OCI-LY3 (cell line): ENCODE measurements at regions not wholly inside any gene's neighbourhood (a gene's known extent, or its start where the extent isn't known, plus 50 kb on each side); places are given as distances from the start of the nearest gene placed in this dataset.

Experiments
- H2AFZ ChIP-seq: fragments of 200-600, 300-600 bp; shearing (Covaris generic); 2 replicates; pipeline ENCODE4 v1.6.0; 2014; ENCODE audit warnings: antibody characterized with exemption, low read depth, low read length
- H3K27ac ChIP-seq: fragments of 200-600, 300-600 bp; sonication (generic); 2 replicates; pipeline ENCODE4 v1.5.1; 2014; ENCODE audit warnings: mild to moderate bottlenecking, low read length, moderate library complexity, mixed read lengths
- H3K27me3 ChIP-seq: fragments of 200-600, 300-600 bp; sonication (generic); 2 replicates; pipeline ENCODE4 v1.6.1; 2014; ENCODE audit warnings: low read depth, low read length, mixed read lengths
- H3K36me3 ChIP-seq: fragments of 200-600, 300-600 bp; sonication (generic); replicated peaks from 2 replicates; pipeline ENCODE3; 2014; ENCODE audit warnings: low read depth, low read length, mixed read lengths
- H3K4me1 ChIP-seq: fragments of 300-600, 200-600 bp; sonication (generic); 2 replicates; pipeline ENCODE4 v1.6.1; 2014; ENCODE audit warnings: low read length, mixed read lengths
- H3K4me2 ChIP-seq: fragments of 200-600, 300-600 bp; sonication (generic); 2 replicates; pipeline ENCODE4 v1.6.1; 2014; ENCODE audit warnings: low read length, mixed read lengths
- H3K4me3 ChIP-seq: fragments of 300-600, 200-600 bp; sonication (generic); 2 replicates; pipeline ENCODE4 v1.5.1; 2014; ENCODE audit warnings: antibody characterized with exemption, mild to moderate bottlenecking, low read length, moderate library complexity
- H3K79me2 ChIP-seq: fragments of 300-600, 200-600 bp; shearing (Covaris generic); 2 replicates; pipeline ENCODE4 v1.6.1; 2014; ENCODE audit warnings: mild to moderate bottlenecking, low read length, mixed read lengths
- H3K9ac ChIP-seq: fragments of 300-600, 200-600 bp; shearing (Covaris generic); 2 replicates; pipeline ENCODE4 v1.6.0; 2014; ENCODE audit warnings: mild to moderate bottlenecking, low read length, moderate library complexity
- H3K9me3 ChIP-seq: fragments of 200-600, 300-600 bp; shearing (Covaris generic); 2 replicates; pipeline ENCODE4 v1.6.1; 2014; ENCODE audit warnings: low read length, mixed read lengths; ENCODE audit not compliant: insufficient read depth
- H4K20me1 ChIP-seq: fragments of 200-600, 300-600 bp; sonication (generic); 2 replicates; pipeline ENCODE4 v1.6.1; 2016; ENCODE audit warnings: low read length, mixed read lengths; ENCODE audit not compliant: insufficient read depth
- CTCF ChIP-seq: fragments of 200-600, 300-600 bp; sonication (generic); IDR thresholded peaks from 2 replicates; pipeline ENCODE4 v1.5.1; 2014; ENCODE audit warnings: antibody characterized with exemption, low read length, low read depth
- EZH2phosphoT487 ChIP-seq: fragments of 200-600 bp; shearing (Covaris generic); IDR thresholded peaks from 2 replicates; pipeline ENCODE4 v1.6.1; 2018; ENCODE audit warnings: antibody characterized with exemption, mixed run types, low read depth

- Histone ChIP-seq H3K27me3 (no peaks in the 10 kb centered on the region), H3K4me3 (no peak overlapping the region), H4K20me1 (no peaks in the 10 kb centered on the region), H3K4me2 (no peak overlapping the region), H3K27ac (no peak overlapping the region), H3K79me2 (no peaks in the 10 kb centered on the region), H3K4me1 (no peaks in the 10 kb centered on the region), H3K9ac (no peak overlapping the region), H3K36me3 (no peaks in the 10 kb centered on the region), H2AFZ (no peak overlapping the region), H3K9me3 (no peaks in the 10 kb centered on the region)
- no peak for TF ChIP-seq CTCF
- no peak for TF ChIP-seq EZH2phosphoT487
Measured at GRCh38 chr10:111459967-111460366, 383.1 kb downstream of the ADRA2A start.

GRCh38 chr10:111472445-111472844, 395.6 kb downstream of the ADRA2A start:
- Histone ChIP-seq H3K36me3 (no peaks in the 10 kb centered on the region), H3K27ac (no peak overlapping the region), H2AFZ (no peak overlapping the region), H3K9ac (no peak overlapping the region), H3K4me2 (no peak overlapping the region), H3K4me1 (no peaks in the 10 kb centered on the region), H3K4me3 (no peak overlapping the region), H3K9me3 (no peaks in the 10 kb centered on the region), H3K79me2 (no peaks in the 10 kb centered on the region), H3K27me3 (no peaks in the 10 kb centered on the region), H4K20me1 (no peaks in the 10 kb centered on the region)
- TF ChIP-seq EZH2phosphoT487: no peak
- no peak for TF ChIP-seq CTCF

- Histone ChIP-seq H3K4me2 (no peak overlapping the region), H2AFZ (no peak overlapping the region), H4K20me1 (no peaks in the 10 kb centered on the region), H3K9me3 (no peaks in the 10 kb centered on the region), H3K4me1 (no peaks in the 10 kb centered on the region), H3K36me3 (no peaks in the 10 kb centered on the region), H3K4me3 (no peak overlapping the region), H3K27ac (no peak overlapping the region), H3K27me3 (no peaks in the 10 kb centered on the region), H3K9ac (no peak overlapping the region), H3K79me2 (no peaks in the 10 kb centered on the region)
- TF ChIP-seq EZH2phosphoT487 (no peak), CTCF (no peak)
Measured at GRCh38 chr10:111473361-111473760, 396.5 kb downstream of the ADRA2A start.

GRCh38 chr10:111474786-111475185, 398.0 kb downstream of the ADRA2A start:
- no peak overlapping the region for H2AFZ ChIP-seq
- TF ChIP-seq EZH2phosphoT487: no peak
- TF ChIP-seq CTCF: no peak
- H3K27ac ChIP-seq: no peak overlapping the region
- no peaks in the 10 kb centered on the region for H3K36me3 ChIP-seq
- H3K27me3 ChIP-seq: no peaks in the 10 kb centered on the region
- no peaks in the 10 kb centered on the region for H3K79me2 ChIP-seq
- H4K20me1 ChIP-seq: no peaks in the 10 kb centered on the region
- no peaks in the 10 kb centered on the region for H3K4me1 ChIP-seq
- H3K9me3 ChIP-seq: no peaks in the 10 kb centered on the region
- no peak overlapping the region for H3K4me2 ChIP-seq
- H3K4me3 ChIP-seq: no peak overlapping the region
- H3K9ac ChIP-seq: no peak overlapping the region
